GM12878 (cell line): ENCODE measurements at regions not wholly inside any gene's neighbourhood (a gene's known extent, or its start where the extent isn't known, plus 50 kb on each side); places are given as distances from the start of the nearest gene placed in this dataset.

ENCODE experiments used
- ATAC-seq: fragments of 200-7000 bp; cut with Tn5 transposase; 3 replicates; pipeline ENCODE4 v1.9.1; 2020; ENCODE audit warnings: mild to moderate bottlenecking, moderate library complexity
- BruUV-seq: library from RNA; stranded (reverse); fragments of 400-500 nt; replicated peaks from 2 replicates; lab custom pipeline; 2021; lab: Mats Ljungman, UMichigan
- CTCF ChIA-PET: fragments of 300-600 bp; sonication (Branson Sonifier 250); formaldehyde crosslinking; extraction: SDS; loops from one replicate; lab custom pipeline; 2021; ENCODE audit warnings: inconsistent platforms; lab: Yijun Ruan, JAX
- POLR2A ChIA-PET: fragments of 350-600 bp; formaldehyde crosslinking; extraction: SDS; loops from one replicate; lab custom pipeline; 2021; ENCODE audit warnings: inconsistent platforms; lab: Charles Lee
- RAD21 ChIA-PET: fragments of 300-600 bp; sonication (Branson Sonifier 250); formaldehyde crosslinking; loops from one replicate; lab custom pipeline; 2023; ENCODE audit warnings: antibody characterized with exemption; ENCODE audit not compliant: unreplicated experiment; lab: Charles Lee
- SMC1A ChIA-PET: fragments of 300-600 bp; sonication (Branson Sonifier 250); formaldehyde crosslinking; loops from one replicate; lab custom pipeline; 2023; ENCODE audit not compliant: unreplicated experiment, uncharacterized antibody; lab: Charles Lee
- DNase-seq: peaks from one replicate; pipeline ENCODE4 v3.0.0-alpha.2; 2011; ENCODE audit warnings: low read depth, low spot score
- FAIRE-seq: peaks from 3 replicates; lab custom pipeline; 2011; peaks lifted over from hg19 to GRCh38; lab: Jason Lieb, UNC
- H2AFZ ChIP-seq: 2 replicates; pipeline ENCODE4 v1.6.0; 2011; ENCODE audit warnings: low read depth, low read length, control low read depth; ENCODE audit not compliant: control insufficient read depth
- H3K27ac ChIP-seq: 2 replicates; pipeline ENCODE4 v1.5.1; 2011; ENCODE audit warnings: control low read depth; ENCODE audit not compliant: control insufficient read depth, insufficient read depth
- H3K27me3 ChIP-seq, 2 experiments: replicated peaks in 1 of 2; 2 replicates each; pipeline versions ENCODE4 v1.6.0 to v1.6.1; 2011; ENCODE audit warnings: low read length in 1 of 2; ENCODE audit not compliant: control insufficient read depth in 2 of 2, insufficient read depth in 2 of 2
- H3K36me3 ChIP-seq, 2 experiments: 2 replicates each; pipeline ENCODE4 v1.5.1; 2011; ENCODE audit warnings: low read length in 1 of 2; ENCODE audit not compliant: control insufficient read depth in 2 of 2, insufficient read depth in 2 of 2
- H3K4me1 ChIP-seq: 2 replicates; pipeline ENCODE4 v1.6.1; 2011; ENCODE audit warnings: mild to moderate bottlenecking, low read length, moderate library complexity, mixed read lengths; ENCODE audit not compliant: control insufficient read depth, insufficient read depth
- H3K4me2 ChIP-seq: 2 replicates; pipeline ENCODE4 v1.6.0; 2011; ENCODE audit warnings: control low read depth; ENCODE audit not compliant: control insufficient read depth, insufficient read depth
- H3K4me3 ChIP-seq: fragments of 200-600 bp; sonication (generic); 2 replicates; pipeline ENCODE4 v1.5.1; 2016
- H3K79me2 ChIP-seq: 2 replicates; pipeline ENCODE4 v1.6.0; 2011; ENCODE audit warnings: low read length; ENCODE audit not compliant: control insufficient read depth, insufficient read depth
- H3K9ac ChIP-seq: 2 replicates; pipeline ENCODE4 v1.8.0; 2011; ENCODE audit warnings: low read length, control low read depth, mixed read lengths; ENCODE audit not compliant: control insufficient read depth, insufficient read depth
- H3K9me3 ChIP-seq: replicated peaks from 3 replicates; pipeline ENCODE4 v1.5.1; 2011; ENCODE audit warnings: mild to moderate bottlenecking, low read length; ENCODE audit not compliant: control insufficient read depth, insufficient read depth
- H4K20me1 ChIP-seq: 2 replicates; pipeline ENCODE4 v1.6.0; 2011; ENCODE audit not compliant: control insufficient read depth, insufficient read depth
- BHLHE40 ChIP-seq, 2 experiments: fragments of 450-650 bp in 1 of 2; IDR thresholded peaks; 2 replicates each; pipeline ENCODE4 v1.6.1; 2011 to 2017; ENCODE audit warnings: low read depth in 2 of 2, borderline replicate concordance in 1 of 2, improper control_type of control experiment in 1 of 2, low read length in 1 of 2, mild to moderate bottlenecking in 1 of 2
- SIX5 ChIP-seq: IDR thresholded peaks from 2 replicates; pipeline ENCODE4 v1.6.1; 2011; ENCODE audit warnings: mild to moderate bottlenecking, low read depth, low read length, moderate library complexity; ENCODE audit not compliant: severe bottlenecking
- SMAD5 ChIP-seq: IDR thresholded peaks from 2 replicates; pipeline ENCODE4 v1.6.1; 2016; ENCODE audit warnings: antibody characterized with exemption, low read depth
- STAT1 ChIP-seq: fragments of 450-650 bp; conservative IDR thresholded peaks from 2 replicates; pipeline ENCODE4 v1.6.1; 2014; ENCODE audit warnings: antibody characterized with exemption, mild to moderate bottlenecking
- TCF3 ChIP-seq: IDR thresholded peaks from 2 replicates; pipeline ENCODE4 v1.6.1; 2012; ENCODE audit warnings: low read depth, mild to moderate bottlenecking, low read length, borderline replicate concordance; ENCODE audit not compliant: insufficient read depth
- ZNF217 ChIP-seq: fragments of 450-650 bp; IDR thresholded peaks from 2 replicates; pipeline ENCODE4 v1.6.1; 2017; ENCODE audit warnings: antibody characterized with exemption, mild to moderate bottlenecking
- WGBS: methylation state at CpG from one replicate; pipeline ENCODE4 v1.1.6; 2016; ENCODE audit warnings: low lambda C conversion rate; ENCODE audit not compliant: insufficient replicate concordance, insufficient coverage; ENCODE audit errors: missing lambda C conversion rate; 5-methylcytosine and 5-hydroxymethylcytosine counted together
- in situ Hi-C: fragments of 300-500 bp; cut with MboI; formaldehyde crosslinking; loops from 9 replicates; pipeline ENCODE4 v1.14.3; 2018; ENCODE audit warnings: mixed read lengths
- intact Hi-C: fragments of 100-400 bp; cut with micrococcal nuclease; formaldehyde crosslinking; loops from one replicate; pipeline ENCODE4 v1.14.2; 2022; ENCODE audit not compliant: unreplicated experiment
- TF ChIP-seq, protein P1 (sequence below): fragments of 450-650 bp; IDR thresholded peaks from 2 replicates; pipeline ENCODE4 v1.6.1; 2017; ENCODE audit warnings: mild to moderate bottlenecking, low read depth, inconsistent platforms; ENCODE audit not compliant: poor library complexity, severe bottlenecking

DNA sequence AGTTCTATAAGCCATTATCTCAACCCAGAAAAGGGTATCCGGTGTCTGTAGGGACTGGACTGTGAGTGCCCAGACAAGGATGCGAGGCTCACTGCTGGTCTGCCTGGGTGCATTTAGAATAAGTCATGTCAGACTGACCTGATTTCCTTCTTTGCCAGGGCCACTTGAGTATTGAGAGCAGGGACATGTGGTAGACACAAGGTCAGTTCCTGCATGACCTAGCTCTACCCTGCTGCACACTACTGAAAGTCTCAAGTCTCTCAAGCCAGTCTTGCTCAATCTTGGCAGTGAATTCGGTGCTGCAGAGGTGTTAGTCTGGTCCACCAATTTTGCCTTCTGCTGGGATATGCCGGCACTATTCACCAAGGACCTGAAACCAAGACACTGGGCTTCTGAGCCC, 180.1 kb downstream of the C1orf94 start:
- POLR2A ChIA-PET: no interaction called here
- H2AFZ ChIP-seq: no peak overlapping the region
- no peak overlapping the region for H3K27ac ChIP-seq
- H3K9ac ChIP-seq: no peak overlapping the region
- FAIRE-seq (no peak), DNase-seq (no peak), ATAC-seq (no peak)
- H3K4me1 ChIP-seq: peaks cover 21% of the 10 kb centered on the region
- in situ Hi-C loops: no loop called here
- BruUV-seq: no TSS peak
- RAD21 ChIA-PET: interaction anchor here (2.0 kb wide), 1 partner anchor 10 kb away, joined by 7 read pairs; no protein-coding TSS in a partner anchor
- no peaks in the 10 kb centered on the region for H3K36me3 ChIP-seq
- no peak overlapping the region for H3K4me2 ChIP-seq
- H3K9me3 ChIP-seq: no peaks in the 10 kb centered on the region; the same call in 2 of the 3 replicates
- 60% methylated on average over 4 of the region's 4 CpGs for WGBS
- intact Hi-C loops: no loop called here
- H3K4me3 ChIP-seq: no peak overlapping the region
- SMC1A ChIA-PET: interaction anchor here (2.4 kb wide), 1 partner anchor 10 kb away, joined by 8 read pairs; no protein-coding TSS in a partner anchor
- TF ChIP-seq SIX5 (no peak), SMAD5 (no peak), TCF3 (no peak), ZNF217 (no peak), STAT1 (no peak), BHLHE40 (IDR thresholded peaks at IDR 0.05; ENCODE audit: borderline replicate concordance in 1 of 2, low read depth in 2 of 2, low read length in 1 of 2) (no peak)
- TF ChIP-seq, protein P1, sequence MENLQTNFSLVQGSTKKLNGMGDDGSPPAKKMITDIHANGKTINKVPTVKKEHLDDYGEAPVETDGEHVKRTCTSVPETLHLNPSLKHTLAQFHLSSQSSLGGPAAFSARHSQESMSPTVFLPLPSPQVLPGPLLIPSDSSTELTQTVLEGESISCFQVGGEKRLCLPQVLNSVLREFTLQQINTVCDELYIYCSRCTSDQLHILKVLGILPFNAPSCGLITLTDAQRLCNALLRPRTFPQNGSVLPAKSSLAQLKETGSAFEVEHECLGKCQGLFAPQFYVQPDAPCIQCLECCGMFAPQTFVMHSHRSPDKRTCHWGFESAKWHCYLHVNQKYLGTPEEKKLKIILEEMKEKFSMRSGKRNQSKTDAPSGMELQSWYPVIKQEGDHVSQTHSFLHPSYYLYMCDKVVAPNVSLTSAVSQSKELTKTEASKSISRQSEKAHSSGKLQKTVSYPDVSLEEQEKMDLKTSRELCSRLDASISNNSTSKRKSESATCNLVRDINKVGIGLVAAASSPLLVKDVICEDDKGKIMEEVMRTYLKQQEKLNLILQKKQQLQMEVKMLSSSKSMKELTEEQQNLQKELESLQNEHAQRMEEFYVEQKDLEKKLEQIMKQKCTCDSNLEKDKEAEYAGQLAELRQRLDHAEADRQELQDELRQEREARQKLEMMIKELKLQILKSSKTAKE: no peak
- no peaks in the 10 kb centered on the region for H4K20me1 ChIP-seq
- CTCF ChIA-PET: interaction anchor here (3.3 kb wide), 1 partner anchor 15 kb away, joined by 9 read pairs; no protein-coding TSS in a partner anchor
- H3K27me3 ChIP-seq: no peaks in the 10 kb centered on the region
- no peaks in the 10 kb centered on the region for H3K79me2 ChIP-seq
